ENCODE measurements at regions not wholly inside any gene's neighbourhood (a gene's known extent, or its start where the extent isn't known, plus 50 kb on each side); places are given as distances from the start of the nearest gene placed in this dataset.

DNA sequence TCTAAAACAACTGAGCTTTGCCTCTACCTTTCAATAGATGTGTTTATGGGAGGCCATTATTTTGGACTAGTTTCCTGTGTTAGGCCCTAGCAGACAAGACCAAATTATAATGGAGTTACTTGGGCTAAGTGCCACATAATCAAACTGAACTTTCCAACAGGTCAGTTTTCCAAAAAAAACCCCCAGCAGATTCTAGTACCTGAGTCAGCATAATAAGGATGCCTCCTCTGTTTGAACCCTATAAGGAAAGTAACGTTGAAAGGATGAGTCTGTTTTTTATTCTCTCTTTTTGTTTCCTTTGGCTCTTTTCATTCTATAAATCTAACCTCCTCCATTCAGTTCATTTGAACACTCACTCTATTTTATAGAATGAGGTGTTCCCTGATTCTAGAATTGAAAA, 148.1 kb upstream of the FAM3C start:
- Histone ChIP-seq H3K9ac (ENCODE audit: low read depth, low read length, poor library complexity, severe bottlenecking) (no peak overlapping the region), H3K27me3 (ENCODE audit: insufficient read depth, low read length, poor library complexity, severe bottlenecking) (no peaks in the 10 kb centered on the region), H2AFZ (ENCODE audit: low read length) (no peak overlapping the region), H3K9me3 (ENCODE audit: insufficient read depth, low read depth, low read length) (no peaks in the 10 kb centered on the region), H3K4me1 (ENCODE audit: insufficient read depth, low read length, poor library complexity, severe bottlenecking) (no peaks in the 10 kb centered on the region), H3K9me2 (replicated peaks; ENCODE audit: low read depth, low read length) (no peaks in the 10 kb centered on the region), H3K4me2 (ENCODE audit: low read depth, low read length, poor library complexity, severe bottlenecking) (no peak overlapping the region), H4K20me1 (ENCODE audit: insufficient read depth, low read length, poor library complexity, severe bottlenecking) (no peaks in the 10 kb centered on the region), H3K4me3 (ENCODE audit: low read length, poor library complexity, severe bottlenecking) (no peak overlapping the region), H3K36me3 (ENCODE audit: insufficient read depth, low read length) (no peaks in the 10 kb centered on the region), H3F3A (ENCODE audit: low read depth) (no peaks in the 10 kb centered on the region), H3K79me2 (ENCODE audit: insufficient read depth, low read length) (no peaks in the 10 kb centered on the region)
- no peak for TF ChIP-seq EZH2phosphoT487 (IDR thresholded peaks at IDR 0.05; ENCODE audit: borderline replicate concordance)
- TF ChIP-seq, protein P1, sequence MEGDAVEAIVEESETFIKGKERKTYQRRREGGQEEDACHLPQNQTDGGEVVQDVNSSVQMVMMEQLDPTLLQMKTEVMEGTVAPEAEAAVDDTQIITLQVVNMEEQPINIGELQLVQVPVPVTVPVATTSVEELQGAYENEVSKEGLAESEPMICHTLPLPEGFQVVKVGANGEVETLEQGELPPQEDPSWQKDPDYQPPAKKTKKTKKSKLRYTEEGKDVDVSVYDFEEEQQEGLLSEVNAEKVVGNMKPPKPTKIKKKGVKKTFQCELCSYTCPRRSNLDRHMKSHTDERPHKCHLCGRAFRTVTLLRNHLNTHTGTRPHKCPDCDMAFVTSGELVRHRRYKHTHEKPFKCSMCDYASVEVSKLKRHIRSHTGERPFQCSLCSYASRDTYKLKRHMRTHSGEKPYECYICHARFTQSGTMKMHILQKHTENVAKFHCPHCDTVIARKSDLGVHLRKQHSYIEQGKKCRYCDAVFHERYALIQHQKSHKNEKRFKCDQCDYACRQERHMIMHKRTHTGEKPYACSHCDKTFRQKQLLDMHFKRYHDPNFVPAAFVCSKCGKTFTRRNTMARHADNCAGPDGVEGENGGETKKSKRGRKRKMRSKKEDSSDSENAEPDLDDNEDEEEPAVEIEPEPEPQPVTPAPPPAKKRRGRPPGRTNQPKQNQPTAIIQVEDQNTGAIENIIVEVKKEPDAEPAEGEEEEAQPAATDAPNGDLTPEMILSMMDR (conservative IDR thresholded peaks at IDR 0.05; ENCODE audit: low read length) = no peak

DNA sequence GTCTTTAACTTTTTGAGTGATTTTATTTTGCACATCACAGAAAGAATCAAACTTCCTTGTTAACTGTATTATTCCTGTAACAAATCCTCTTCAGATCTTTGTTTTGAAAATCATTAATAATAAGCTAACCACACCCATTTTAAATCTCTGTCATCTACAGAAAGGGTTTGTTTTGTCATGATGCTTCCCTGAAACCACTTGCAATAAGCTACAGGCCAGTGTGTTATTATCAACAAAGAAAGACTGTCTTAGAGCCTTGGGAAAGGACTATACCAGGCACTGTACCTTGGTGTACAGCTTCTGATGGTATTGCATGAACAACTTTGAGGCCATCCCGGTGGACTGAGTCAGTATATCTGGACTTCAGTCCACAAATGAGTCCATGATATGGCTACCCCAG, 145.3 kb upstream of the FAM3C start:
- H3K9ac ChIP-seq (ENCODE audit: low read depth, low read length, poor library complexity, severe bottlenecking) = no peak overlapping the region
- H3K4me3 ChIP-seq (ENCODE audit: low read length, poor library complexity, severe bottlenecking) = no peak overlapping the region
- H3F3A ChIP-seq (ENCODE audit: low read depth) = no peaks in the 10 kb centered on the region
- H3K27me3 ChIP-seq (ENCODE audit: insufficient read depth, low read length, poor library complexity, severe bottlenecking) = no peaks in the 10 kb centered on the region
- H3K79me2 ChIP-seq (ENCODE audit: insufficient read depth, low read length) = no peaks in the 10 kb centered on the region
- H3K36me3 ChIP-seq (ENCODE audit: insufficient read depth, low read length) = no peaks in the 10 kb centered on the region
- TF ChIP-seq, protein P1 (conservative IDR thresholded peaks at IDR 0.05; ENCODE audit: low read length) = no peak
- no peak for TF ChIP-seq EZH2phosphoT487 (IDR thresholded peaks at IDR 0.05; ENCODE audit: borderline replicate concordance)
- no peaks in the 10 kb centered on the region for H3K4me1 ChIP-seq (ENCODE audit: insufficient read depth, low read length, poor library complexity, severe bottlenecking)
- H3K9me3 ChIP-seq (ENCODE audit: insufficient read depth, low read depth, low read length) = no peaks in the 10 kb centered on the region
- H4K20me1 ChIP-seq (ENCODE audit: insufficient read depth, low read length, poor library complexity, severe bottlenecking) = no peaks in the 10 kb centered on the region
- H2AFZ ChIP-seq (ENCODE audit: low read length) = no peak overlapping the region
- H3K4me2 ChIP-seq (ENCODE audit: low read depth, low read length, poor library complexity, severe bottlenecking) = no peak overlapping the region
- no peaks in the 10 kb centered on the region for H3K9me2 ChIP-seq (replicated peaks; ENCODE audit: low read depth, low read length)

DNA sequence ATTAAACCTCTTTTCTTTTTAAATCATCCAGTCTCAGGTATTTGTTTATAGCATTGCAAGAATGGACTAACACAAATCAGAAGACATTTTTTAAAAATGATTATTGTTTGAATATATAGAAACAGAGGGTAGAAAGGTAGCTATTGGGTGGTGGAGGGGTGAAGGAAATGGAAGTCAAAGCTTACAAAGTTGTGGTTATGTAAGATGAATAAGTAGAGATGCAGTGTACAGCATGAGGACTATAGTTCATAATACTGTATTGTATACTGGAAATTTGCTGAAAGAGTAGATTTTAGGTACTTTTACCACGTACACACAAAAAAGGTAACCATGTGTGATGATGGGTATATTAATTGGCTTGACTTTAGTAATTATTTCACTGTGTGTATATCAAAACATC, 144.0 kb upstream of the FAM3C start:
- Histone ChIP-seq H3K4me3 (ENCODE audit: low read length, poor library complexity, severe bottlenecking) (no peak overlapping the region), H3K36me3 (ENCODE audit: insufficient read depth, low read length) (no peaks in the 10 kb centered on the region), H3K4me2 (ENCODE audit: low read depth, low read length, poor library complexity, severe bottlenecking) (no peak overlapping the region), H3K4me1 (ENCODE audit: insufficient read depth, low read length, poor library complexity, severe bottlenecking) (no peaks in the 10 kb centered on the region), H3K9me2 (replicated peaks; ENCODE audit: low read depth, low read length) (no peaks in the 10 kb centered on the region), H3K9me3 (ENCODE audit: insufficient read depth, low read depth, low read length) (no peaks in the 10 kb centered on the region), H2AFZ (ENCODE audit: low read length) (no peak overlapping the region), H3K79me2 (ENCODE audit: insufficient read depth, low read length) (no peaks in the 10 kb centered on the region), H3F3A (ENCODE audit: low read depth) (no peaks in the 10 kb centered on the region), H4K20me1 (ENCODE audit: insufficient read depth, low read length, poor library complexity, severe bottlenecking) (no peaks in the 10 kb centered on the region), H3K27me3 (ENCODE audit: insufficient read depth, low read length, poor library complexity, severe bottlenecking) (no peaks in the 10 kb centered on the region), H3K9ac (ENCODE audit: low read depth, low read length, poor library complexity, severe bottlenecking) (no peak overlapping the region)
- TF ChIP-seq, protein P1 (conservative IDR thresholded peaks at IDR 0.05; ENCODE audit: low read length) = no peak
- TF ChIP-seq EZH2phosphoT487 (IDR thresholded peaks at IDR 0.05; ENCODE audit: borderline replicate concordance) = no peak

Data from Loucy (cell line).